HCT116 (cell line): ENCODE measurements at regions not wholly inside any gene's neighbourhood (a gene's known extent, or its start where the extent isn't known, plus 50 kb on each side); places are given as distances from the start of the nearest gene placed in this dataset.

Source experiments
- ATAC-seq: fragments of 200-7000 bp; cut with Tn5 transposase; 2 replicates; pipeline ENCODE4 v1.9.1; 2020; ENCODE audit warnings: mild to moderate bottlenecking, moderate library complexity
- BruUV-seq: library from RNA; stranded (reverse); fragments of 400-500 nt; replicated peaks from 2 replicates; lab custom pipeline; 2021; lab: Mats Ljungman, UMichigan
- CTCF ChIA-PET: fragments of 300-600 bp; sonication (Branson Sonifier 250); formaldehyde crosslinking; loops from one replicate; lab custom pipeline; 2021; ENCODE audit warnings: antibody characterized with exemption; lab: Charles Lee
- POLR2A ChIA-PET: fragments of 300-600, 350-600 bp; sonication (Branson Sonifier 250); formaldehyde crosslinking; loops from one replicate; lab custom pipeline; 2021; ENCODE audit warnings: antibody characterized with exemption; lab: Charles Lee
- RAD21 ChIA-PET, 2 experiments: fragments of 300-600 bp; sonication (Branson Sonifier 250); formaldehyde crosslinking; loops; one replicate each; lab custom pipeline; 2023; ENCODE audit warnings: low total read pairs in 2 of 2; ENCODE audit not compliant: uncharacterized antibody in 2 of 2, unreplicated experiment in 2 of 2, low non-redundant PET in 1 of 2; lab: Charles Lee
- DNase-seq: peaks from one replicate; pipeline ENCODE4 v3.0.0-alpha.2; 2010; ENCODE audit warnings: low read depth, low spot score
- H2AFZ ChIP-seq: fragments of 200-600 bp; shearing (Covaris generic), sonication (generic); 2 replicates; pipeline ENCODE4 v1.6.1; 2017; ENCODE audit warnings: low read depth, mixed run types, mixed read lengths, antibody characterized with exemption, low read length; ENCODE audit not compliant: poor library complexity, severe bottlenecking
- H3K27ac ChIP-seq: 2 replicates; pipeline ENCODE4 v1.5.1; 2012; ENCODE audit warnings: low read depth, low read length
- H3K27me3 ChIP-seq: fragments of 200-600 bp; sonication (generic); 2 replicates; pipeline ENCODE4 v1.6.1; 2016; ENCODE audit warnings: mixed run types, low read length, mixed read lengths; ENCODE audit not compliant: insufficient read depth
- H3K36me3 ChIP-seq, 2 experiments: fragments of 200-500 bp in 1 of 2; fragments of 200-600 bp in 1 of 2; sonication (Bioruptor generic) in 1 of 2; sonication (generic) in 1 of 2; 2 replicates each; pipeline versions ENCODE4 v1.5.1 to v1.6.1; 2014 to 2016; ENCODE audit warnings: low read length in 2 of 2, inconsistent platforms in 1 of 2, mixed read lengths in 1 of 2, mixed run types in 1 of 2; ENCODE audit not compliant: insufficient read depth in 2 of 2, control insufficient read depth in 1 of 2
- H3K4me1 ChIP-seq, 2 experiments: fragments of 200-600 bp in 1 of 2; sonication (generic) in 1 of 2; 2 replicates each; pipeline versions ENCODE4 v1.5.1 to v1.6.1; 2012 to 2017; ENCODE audit warnings: low read length in 2 of 2, inconsistent platforms in 1 of 2, mild to moderate bottlenecking in 1 of 2, mixed read lengths in 1 of 2, mixed run types in 1 of 2, moderate library complexity in 1 of 2; ENCODE audit not compliant: insufficient read depth in 2 of 2, control insufficient read depth in 1 of 2
- H3K4me2 ChIP-seq: fragments of 200-600 bp; sonication (generic); 2 replicates; pipeline ENCODE4 v1.6.1; 2017; ENCODE audit warnings: mixed run types, low read length, mixed read lengths
- H3K4me3 ChIP-seq, 2 experiments: fragments of 200-600 bp in 1 of 2; sonication (generic) in 1 of 2; replicated peaks in 1 of 2; 2 replicates each; pipeline ENCODE4 v1.5.1; 2011 to 2016; ENCODE audit warnings: low read length in 2 of 2, control low read depth in 1 of 2, low read depth in 1 of 2, mild to moderate bottlenecking in 1 of 2, mixed read lengths in 1 of 2, mixed run types in 1 of 2
- H3K79me2 ChIP-seq: fragments of 200-600 bp; sonication (generic); 2 replicates; pipeline ENCODE4 v1.6.1; 2017; ENCODE audit warnings: mild to moderate bottlenecking, mixed run types, low read length, moderate library complexity, mixed read lengths; ENCODE audit not compliant: insufficient read depth
- H3K9ac ChIP-seq: fragments of 200-600 bp; sonication (generic); 2 replicates; pipeline ENCODE4 v1.6.1; 2016; ENCODE audit warnings: low read length, mixed read lengths
- H3K9me2 ChIP-seq: fragments of 200-600 bp; sonication (generic), shearing (Covaris generic); 2 replicates; pipeline ENCODE4 v1.6.1; 2017; ENCODE audit warnings: mixed run types, mild to moderate bottlenecking, moderate library complexity; ENCODE audit not compliant: insufficient read depth
- H3K9me3 ChIP-seq, 2 experiments: fragments of 200-500 bp in 1 of 2; fragments of 200-600 bp in 1 of 2; sonication (Bioruptor generic) in 1 of 2; sonication (generic) in 1 of 2; 2 replicates each; pipeline ENCODE4 v1.6.1; 2014 to 2017; ENCODE audit warnings: low read length in 2 of 2, mixed read lengths in 2 of 2, inconsistent platforms in 1 of 2, low read depth in 1 of 2, mild to moderate bottlenecking in 1 of 2, mixed run types in 1 of 2, moderate library complexity in 1 of 2; ENCODE audit not compliant: control insufficient read depth in 1 of 2, insufficient read depth in 1 of 2
- H4K20me1 ChIP-seq: fragments of 200-600 bp; sonication (generic), shearing (Covaris generic); 2 replicates; pipeline ENCODE4 v1.6.1; 2017; ENCODE audit warnings: mixed run types, mild to moderate bottlenecking, moderate library complexity; ENCODE audit not compliant: insufficient read depth
- CEBPB ChIP-seq: IDR thresholded peaks from 2 replicates; pipeline ENCODE4 v1.6.1; 2012; ENCODE audit warnings: low read depth
- EGR1 ChIP-seq: IDR thresholded peaks from 2 replicates; pipeline ENCODE4 v1.6.1; 2012; ENCODE audit warnings: low read depth
- ELF1 ChIP-seq: IDR thresholded peaks from 2 replicates; pipeline ENCODE4 v1.6.1; 2012; ENCODE audit warnings: low read depth, borderline replicate concordance
- EZH2 ChIP-seq: fragments of 200-600 bp; sonication (generic); IDR thresholded peaks from 2 replicates; pipeline ENCODE4 v1.6.1; 2017; ENCODE audit warnings: antibody characterized with exemption, mixed run types
- EZH2phosphoT487 ChIP-seq: fragments of 200-600 bp; IDR thresholded peaks from 2 replicates; pipeline ENCODE4 v1.6.1; 2018; ENCODE audit warnings: antibody characterized with exemption, borderline replicate concordance
- FOSL1 ChIP-seq: IDR thresholded peaks from 2 replicates; pipeline ENCODE4 v1.6.1; 2012; ENCODE audit warnings: low read depth
- JUND ChIP-seq: IDR thresholded peaks from 2 replicates; pipeline ENCODE4 v1.6.1; 2012
- MAX ChIP-seq: IDR thresholded peaks from 2 replicates; pipeline ENCODE4 v1.6.1; 2012
- POLR2A ChIP-seq: IDR thresholded peaks from 2 replicates; pipeline ENCODE4 v1.7.0; 2011; ENCODE audit warnings: borderline replicate concordance; ENCODE audit not compliant: insufficient read depth, insufficient read length; ENCODE audit errors: extremely low read depth
- SIN3A ChIP-seq: IDR thresholded peaks from 2 replicates; pipeline ENCODE4 v1.6.1; 2012; ENCODE audit warnings: low read depth
- SRF ChIP-seq: IDR thresholded peaks from 2 replicates; pipeline ENCODE4 v1.6.1; 2012; ENCODE audit warnings: low read depth
- TCF7L2 ChIP-seq: IDR thresholded peaks from 2 replicates; pipeline ENCODE4 v1.7.0; 2011; ENCODE audit warnings: borderline replicate concordance, inconsistent platforms; ENCODE audit not compliant: insufficient read depth, insufficient read length; ENCODE audit errors: extremely low read depth
- YY1 ChIP-seq: IDR thresholded peaks from 2 replicates; pipeline ENCODE4 v1.6.1; 2011; ENCODE audit warnings: low read length, low read depth, moderate library complexity, mild to moderate bottlenecking; ENCODE audit not compliant: insufficient replicate concordance; ENCODE audit errors: extremely low read depth
- ZNF274 ChIP-seq: fragments of 200-500 bp; sonication (Bioruptor generic); IDR thresholded peaks from 2 replicates; pipeline ENCODE4 v1.6.1; 2014; ENCODE audit warnings: mild to moderate bottlenecking, low read depth, low read length, inconsistent platforms
- intact Hi-C: fragments of 100-400 bp; cut with micrococcal nuclease; formaldehyde crosslinking; loops from 2 replicates; pipeline ENCODE4 v1.10.0; 2022

GRCh38 chr16:86945166-86945900 lies 367.0 kb downstream of the FOXL1 start:
- Histone ChIP-seq H3K4me3 (no peak overlapping the region), H3K27ac (no peak overlapping the region), H3K9me3 (no peaks in the 10 kb centered on the region), H3K9ac (no peak overlapping the region), H3K4me1 (peaks cover 14 to 16% of the 10 kb centered on the region in 2 experiments), H2AFZ (no peak overlapping the region), H4K20me1 (no peaks in the 10 kb centered on the region), H3K9me2 (no peaks in the 10 kb centered on the region), H3K79me2 (no peaks in the 10 kb centered on the region), H3K27me3 (peaks cover 3% of the 10 kb centered on the region; the same call in 1 of the 2 replicates), H3K36me3 (no peaks in the 10 kb centered on the region), H3K4me2 (no peak overlapping the region)
- no peak for TF ChIP-seq ELF1
- TF ChIP-seq EZH2phosphoT487, result no peak
- no peak for TF ChIP-seq EZH2
- no peak for TF ChIP-seq POLR2A
- TF ChIP-seq CEBPB, result no peak
- TF ChIP-seq EGR1, result no peak
- no peak for TF ChIP-seq SIN3A
- no peak for TF ChIP-seq JUND
- TF ChIP-seq SRF, result no peak
- no peak for TF ChIP-seq MAX
- TF ChIP-seq ZNF274, result no peak
- TF ChIP-seq TCF7L2, result no peak
- TF ChIP-seq FOSL1, result no peak
- TF ChIP-seq YY1, result no peak
- intact Hi-C loops, result no loop called here
- POLR2A ChIA-PET, result no interaction called here
- RAD21 ChIA-PET, result no interaction called here
- CTCF ChIA-PET, result no interaction called here
- BruUV-seq, result no TSS peak
- ATAC-seq (no peak), DNase-seq (no peak)
